ENCODE measurements at regions not wholly inside any gene's neighbourhood (a gene's known extent, or its start where the extent isn't known, plus 50 kb on each side); places are given as distances from the start of the nearest gene placed in this dataset.

DNA sequence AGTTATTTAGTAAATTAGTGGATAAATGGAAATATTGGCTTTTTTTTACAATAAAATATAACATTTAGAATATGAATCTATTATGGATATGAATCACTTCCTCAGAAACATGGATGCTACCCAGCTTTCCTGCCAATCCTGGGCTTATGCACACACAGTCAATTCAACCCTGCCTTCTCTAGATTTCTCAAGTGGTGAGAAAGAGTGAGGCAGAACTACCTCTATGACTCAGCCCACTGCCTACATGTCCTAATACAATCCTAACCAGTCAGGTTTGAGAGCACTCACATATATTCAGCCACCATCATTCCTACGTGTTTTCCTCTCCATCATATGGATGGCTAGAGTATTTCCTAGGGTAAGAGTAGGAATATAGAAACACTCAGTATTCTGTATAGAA lies 91.1 kb upstream of the ANKRD50 start:
- H3K9me3 Mint-ChIP-seq = peaks cover 9% of the 10 kb centered on the region
- H3K4me1 Mint-ChIP-seq = no peaks in the 10 kb centered on the region
- H3K27ac Mint-ChIP-seq = no peak overlapping the region
- no peaks in the 10 kb centered on the region for H3K27me3 Mint-ChIP-seq
- TF ChIP-seq, protein P1, sequence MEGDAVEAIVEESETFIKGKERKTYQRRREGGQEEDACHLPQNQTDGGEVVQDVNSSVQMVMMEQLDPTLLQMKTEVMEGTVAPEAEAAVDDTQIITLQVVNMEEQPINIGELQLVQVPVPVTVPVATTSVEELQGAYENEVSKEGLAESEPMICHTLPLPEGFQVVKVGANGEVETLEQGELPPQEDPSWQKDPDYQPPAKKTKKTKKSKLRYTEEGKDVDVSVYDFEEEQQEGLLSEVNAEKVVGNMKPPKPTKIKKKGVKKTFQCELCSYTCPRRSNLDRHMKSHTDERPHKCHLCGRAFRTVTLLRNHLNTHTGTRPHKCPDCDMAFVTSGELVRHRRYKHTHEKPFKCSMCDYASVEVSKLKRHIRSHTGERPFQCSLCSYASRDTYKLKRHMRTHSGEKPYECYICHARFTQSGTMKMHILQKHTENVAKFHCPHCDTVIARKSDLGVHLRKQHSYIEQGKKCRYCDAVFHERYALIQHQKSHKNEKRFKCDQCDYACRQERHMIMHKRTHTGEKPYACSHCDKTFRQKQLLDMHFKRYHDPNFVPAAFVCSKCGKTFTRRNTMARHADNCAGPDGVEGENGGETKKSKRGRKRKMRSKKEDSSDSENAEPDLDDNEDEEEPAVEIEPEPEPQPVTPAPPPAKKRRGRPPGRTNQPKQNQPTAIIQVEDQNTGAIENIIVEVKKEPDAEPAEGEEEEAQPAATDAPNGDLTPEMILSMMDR (IDR thresholded peaks at IDR 0.05) = no peak
- intact Hi-C loops (cut with micrococcal nuclease) = no loop called here
- POLR2A ChIA-PET = no interaction called here
- H3K36me3 Mint-ChIP-seq (ENCODE audit: low read depth) = no peaks in the 10 kb centered on the region
- CTCF ChIA-PET = no interaction called here
- ATAC-seq (ENCODE audit: low read depth) (no peak), DNase-seq (no peak)
- no peak overlapping the region for H3K4me3 Mint-ChIP-seq

DNA sequence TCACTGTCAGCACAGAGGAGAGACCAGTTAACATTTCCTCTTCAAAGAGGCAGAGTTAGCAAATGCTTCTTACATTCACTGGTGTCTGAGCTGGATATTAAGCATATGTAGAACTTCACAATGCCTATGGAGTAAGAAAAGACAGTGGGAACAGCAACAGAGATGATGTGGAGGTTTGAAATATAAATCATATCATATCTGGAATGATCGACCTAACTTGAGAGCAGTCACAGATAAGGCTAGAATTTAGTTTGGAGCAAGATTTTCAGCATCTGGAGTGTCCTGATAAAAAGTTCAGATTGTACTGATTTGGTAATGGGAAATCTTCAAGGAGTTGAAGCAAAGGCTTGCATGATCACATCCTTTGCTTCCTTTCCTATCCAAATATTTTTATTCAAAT lies 90.5 kb upstream of the ANKRD50 start:
- DNase-seq (no peak), ATAC-seq (ENCODE audit: low read depth) (no peak)
- Mint-ChIP-seq H3K4me3 (no peak overlapping the region), H3K9me3 (peaks cover 9% of the 10 kb centered on the region), H3K27me3 (no peaks in the 10 kb centered on the region), H3K36me3 (ENCODE audit: low read depth) (no peaks in the 10 kb centered on the region), H3K4me1 (no peaks in the 10 kb centered on the region), H3K27ac (no peak overlapping the region)
- CTCF ChIA-PET = no interaction called here
- TF ChIP-seq, protein P1 (IDR thresholded peaks at IDR 0.05) = no peak
- intact Hi-C loops (cut with micrococcal nuclease) = no loop called here
- POLR2A ChIA-PET = no interaction called here

DNA sequence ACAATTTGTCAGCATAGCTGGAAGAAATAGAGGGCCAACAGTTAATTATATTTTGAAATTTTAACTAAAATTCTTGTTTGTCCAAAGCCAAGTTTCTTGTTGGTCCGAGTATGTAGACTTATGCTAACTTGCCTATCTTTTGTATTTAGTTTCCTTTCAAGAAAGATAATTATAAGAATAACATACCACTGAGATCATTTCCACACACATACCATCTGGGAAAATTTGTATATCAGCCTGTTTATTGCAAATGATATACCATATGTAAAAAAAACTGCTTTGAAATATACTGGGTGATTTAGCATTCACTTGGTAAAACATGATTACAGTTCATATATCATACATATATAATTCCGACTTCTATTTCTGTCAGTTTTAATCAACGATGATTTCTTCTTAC lies 84.7 kb upstream of the ANKRD50 start:
- ChIA-PET POLR2A (no interaction called here), CTCF (no interaction called here)
- DNase-seq = no peak
- Mint-ChIP-seq H3K27ac (no peak overlapping the region), H3K9me3 (peaks cover 8% of the 10 kb centered on the region), H3K27me3 (no peaks in the 10 kb centered on the region), H3K4me3 (no peak overlapping the region), H3K4me1 (no peaks in the 10 kb centered on the region), H3K36me3 (ENCODE audit: low read depth) (no peaks in the 10 kb centered on the region)
- ATAC-seq (ENCODE audit: low read depth) = no peak
- intact Hi-C loops (cut with micrococcal nuclease) = no loop called here
- TF ChIP-seq, protein P1 (IDR thresholded peaks at IDR 0.05) = no peak

DNA sequence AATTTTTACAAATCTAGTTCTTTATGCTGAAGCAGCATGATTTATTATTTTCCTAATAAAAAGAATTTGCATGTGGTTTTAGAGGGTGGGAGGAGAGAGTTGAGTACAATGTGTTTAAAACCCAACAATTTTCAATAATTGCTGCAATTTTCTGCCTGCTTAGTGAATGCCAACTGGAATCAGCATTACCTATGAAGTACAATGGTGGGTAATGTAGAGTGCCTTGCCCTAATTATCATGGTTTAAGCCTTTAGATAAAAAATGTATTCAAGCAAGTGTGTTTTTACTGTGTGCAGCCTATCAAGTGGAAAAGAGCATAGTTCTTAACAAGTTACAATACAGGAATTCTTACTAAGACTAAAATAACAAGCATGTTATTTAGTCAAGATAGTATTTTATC lies 77.9 kb upstream of the ANKRD50 start:
- POLR2A ChIA-PET = no interaction called here
- no peaks in the 10 kb centered on the region for H3K36me3 Mint-ChIP-seq (ENCODE audit: low read depth)
- DNase-seq (no peak), ATAC-seq (ENCODE audit: low read depth) (no peak)
- no peak overlapping the region for H3K4me3 Mint-ChIP-seq
- peaks cover 2% of the 10 kb centered on the region for H3K9me3 Mint-ChIP-seq
- no peaks in the 10 kb centered on the region for H3K4me1 Mint-ChIP-seq
- H3K27me3 Mint-ChIP-seq = no peaks in the 10 kb centered on the region
- CTCF ChIA-PET = no interaction called here
- TF ChIP-seq, protein P1 (IDR thresholded peaks at IDR 0.05) = no peak
- intact Hi-C loops (cut with micrococcal nuclease) = no loop called here
- no peak overlapping the region for H3K27ac Mint-ChIP-seq

DNA sequence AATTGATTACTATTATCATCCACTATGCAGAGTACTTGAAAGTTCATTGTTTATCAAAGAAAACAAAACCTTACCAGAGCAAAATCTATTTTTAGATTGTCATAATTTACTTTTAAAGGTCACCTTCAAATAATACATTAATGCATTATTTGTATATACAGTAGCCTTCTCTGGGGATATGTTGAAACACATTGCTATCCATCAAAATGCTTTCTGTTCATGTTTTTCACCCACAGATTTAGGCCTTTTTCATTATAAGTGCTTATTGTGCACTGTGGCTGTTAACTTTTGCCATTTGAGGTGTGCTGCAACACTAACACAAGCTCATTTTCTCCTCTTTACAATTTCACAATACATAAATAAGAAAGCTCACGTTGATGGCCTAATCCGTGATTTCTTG lies 74.1 kb upstream of the ANKRD50 start:
- Mint-ChIP-seq H3K36me3 (ENCODE audit: low read depth) (no peaks in the 10 kb centered on the region), H3K9me3 (peaks cover 2% of the 10 kb centered on the region), H3K4me1 (no peaks in the 10 kb centered on the region), H3K4me3 (no peak overlapping the region), H3K27me3 (no peaks in the 10 kb centered on the region), H3K27ac (no peak overlapping the region)
- intact Hi-C loops (cut with micrococcal nuclease) = no loop called here
- DNase-seq (no peak), ATAC-seq (ENCODE audit: low read depth) (no peak)
- POLR2A ChIA-PET = no interaction called here
- TF ChIP-seq, protein P1 (IDR thresholded peaks at IDR 0.05) = no peak
- CTCF ChIA-PET = no interaction called here

All from activated B cell treated with CpG ODN at 0.5 μM for 24 hours (primary cell).